ENCODE measurements at regions not wholly inside any gene's neighbourhood (a gene's known extent, or its start where the extent isn't known, plus 50 kb on each side); places are given as distances from the start of the nearest gene placed in this dataset.

GRCh38 chr22:49582181-49582580 is 245.5 kb downstream of the BRD1 start:
- TF ChIP-seq JUND (IDR thresholded peaks at IDR 0.05; ENCODE audit: low read depth), result no peak
- in situ Hi-C loops (cut with HindIII; ENCODE audit: low pct_unique_long_range_greater_than_20kb, low sequenced_read_pairs), result no loop called here
- DNase-seq (ENCODE audit: low read depth in 1 of 2, low spot score in 1 of 2), result no peak

- DNase-seq (ENCODE audit: low read depth in 1 of 2, low spot score in 1 of 2), result no peak
- TF ChIP-seq JUND (IDR thresholded peaks at IDR 0.05; ENCODE audit: low read depth), result no peak
- in situ Hi-C loops (cut with HindIII; ENCODE audit: low pct_unique_long_range_greater_than_20kb, low sequenced_read_pairs), result no loop called here
Observed at GRCh38 chr22:49580024-49580423, 247.6 kb downstream of the BRD1 start.

- DNase-seq (ENCODE audit: low read depth in 1 of 2, low spot score in 1 of 2), result no peak
- TF ChIP-seq JUND (IDR thresholded peaks at IDR 0.05; ENCODE audit: low read depth), result no peak
- in situ Hi-C loops (cut with HindIII; ENCODE audit: low pct_unique_long_range_greater_than_20kb, low sequenced_read_pairs), result no loop called here
Observed at GRCh38 chr22:49577168-49578060, 250.3 kb downstream of the BRD1 start.

GRCh38 chr22:49576241-49577141 is 251.2 kb downstream of the BRD1 start:
- in situ Hi-C loops (cut with HindIII; ENCODE audit: low pct_unique_long_range_greater_than_20kb, low sequenced_read_pairs), result no loop called here
- TF ChIP-seq JUND (IDR thresholded peaks at IDR 0.05; ENCODE audit: low read depth), result no peak
- DNase-seq (ENCODE audit: low read depth in 1 of 2, low spot score in 1 of 2), result peak in 1 of 2 experiments; percentile 4

GRCh38 chr22:49575703-49576081 is 252.0 kb downstream of the BRD1 start:
- TF ChIP-seq JUND (IDR thresholded peaks at IDR 0.05; ENCODE audit: low read depth), result no peak
- in situ Hi-C loops (cut with HindIII; ENCODE audit: low pct_unique_long_range_greater_than_20kb, low sequenced_read_pairs), result no loop called here
- no peak for DNase-seq (ENCODE audit: low read depth in 1 of 2, low spot score in 1 of 2)

- no peak for TF ChIP-seq JUND (IDR thresholded peaks at IDR 0.05; ENCODE audit: low read depth)
- in situ Hi-C loops (cut with HindIII; ENCODE audit: low pct_unique_long_range_greater_than_20kb, low sequenced_read_pairs), result no loop called here
- DNase-seq (ENCODE audit: low read depth in 1 of 2, low spot score in 1 of 2), result peak in 1 of 2 experiments; percentile 2
Observed at GRCh38 chr22:49574881-49575702, 252.6 kb downstream of the BRD1 start.

GRCh38 chr22:49574205-49574880 is 253.3 kb downstream of the BRD1 start:
- TF ChIP-seq JUND (IDR thresholded peaks at IDR 0.05; ENCODE audit: low read depth), result no peak
- DNase-seq (ENCODE audit: low read depth in 1 of 2, low spot score in 1 of 2), result no peak
- in situ Hi-C loops (cut with HindIII; ENCODE audit: low pct_unique_long_range_greater_than_20kb, low sequenced_read_pairs), result no loop called here

GRCh38 chr22:49573109-49573765 is 254.4 kb downstream of the BRD1 start:
- TF ChIP-seq JUND (IDR thresholded peaks at IDR 0.05; ENCODE audit: low read depth), result no peak
- DNase-seq (ENCODE audit: low read depth in 1 of 2, low spot score in 1 of 2), result no peak
- in situ Hi-C loops (cut with HindIII; ENCODE audit: low pct_unique_long_range_greater_than_20kb, low sequenced_read_pairs), result no loop called here

GRCh38 chr22:49571326-49571725 is 256.3 kb downstream of the BRD1 start:
- DNase-seq (ENCODE audit: low read depth in 1 of 2, low spot score in 1 of 2), result no peak
- no peak for TF ChIP-seq JUND (IDR thresholded peaks at IDR 0.05; ENCODE audit: low read depth)
- in situ Hi-C loops (cut with HindIII; ENCODE audit: low pct_unique_long_range_greater_than_20kb, low sequenced_read_pairs), result no loop called here

- DNase-seq (ENCODE audit: low read depth in 1 of 2, low spot score in 1 of 2), result no peak
- no peak for TF ChIP-seq JUND (IDR thresholded peaks at IDR 0.05; ENCODE audit: low read depth)
- in situ Hi-C loops (cut with HindIII; ENCODE audit: low pct_unique_long_range_greater_than_20kb, low sequenced_read_pairs), result no loop called here
Observed at GRCh38 chr22:49570032-49570848, 257.4 kb downstream of the BRD1 start.
